ENCODE measurements at regions not wholly inside any gene's neighbourhood (a gene's known extent, or its start where the extent isn't known, plus 50 kb on each side); places are given as distances from the start of the nearest gene placed in this dataset.

GRCh38 chr5:97628031-97628430, 445.0 kb upstream of the RIOK2 start:
- TF ChIP-seq CTCF (IDR thresholded peaks at IDR 0.05) = no peak
- no peak for TF ChIP-seq POLR2AphosphoS5 (IDR thresholded peaks at IDR 0.05)
- TF ChIP-seq POLR2A (IDR thresholded peaks at IDR 0.05) = no peak
